NCI-H82 treated with DMSO at 0.1 percent for 48 hours (cell line): ENCODE measurements at regions not wholly inside any gene's neighbourhood (a gene's known extent, or its start where the extent isn't known, plus 50 kb on each side); places are given as distances from the start of the nearest gene placed in this dataset.

Experiments used
- DNase-seq: peaks from one replicate; lab custom pipeline; 2025; ENCODE audit not compliant: unreplicated experiment; lab: John Stamatoyannopoulos, UW

DNA sequence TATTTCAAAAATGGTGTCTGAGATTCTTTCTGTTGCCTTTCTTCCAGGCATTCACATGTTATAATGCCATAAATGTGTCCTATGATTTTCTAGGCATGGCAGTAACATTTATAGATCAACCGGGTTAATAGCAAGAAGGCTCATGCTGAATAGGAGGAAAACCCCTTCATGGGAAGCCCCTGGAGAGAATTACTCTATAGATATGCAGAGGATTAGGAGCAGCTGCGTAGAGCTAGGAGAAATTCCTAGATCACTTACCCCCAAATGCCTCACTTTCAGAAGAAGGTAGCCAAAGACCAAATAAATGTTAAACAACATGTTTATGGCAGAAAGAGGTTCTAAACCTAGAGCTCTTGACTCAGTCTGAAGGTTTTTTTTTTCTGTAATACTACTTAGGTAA lies 153.4 kb upstream of the CTNNA2 start:
- no peak for DNase-seq

DNA sequence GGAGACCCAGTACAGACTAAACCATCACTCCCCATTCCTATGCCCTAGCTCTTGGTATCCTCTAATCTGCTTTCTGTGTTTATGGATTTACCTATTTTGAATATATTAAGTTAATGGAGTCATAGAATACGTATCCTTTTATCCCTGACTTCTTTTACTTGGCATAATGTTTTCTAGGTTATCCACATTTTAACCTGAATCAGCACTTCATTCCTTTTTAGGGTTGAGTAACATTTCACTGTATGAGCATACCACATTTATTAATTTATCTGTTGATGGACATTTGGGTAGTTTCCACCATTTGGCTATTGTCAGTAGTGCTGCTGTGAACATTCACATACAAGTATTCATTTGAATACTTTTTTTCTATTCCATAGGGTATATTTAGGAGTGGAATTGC lies 157.3 kb upstream of the CTNNA2 start:
- DNase-seq: no peak

DNA sequence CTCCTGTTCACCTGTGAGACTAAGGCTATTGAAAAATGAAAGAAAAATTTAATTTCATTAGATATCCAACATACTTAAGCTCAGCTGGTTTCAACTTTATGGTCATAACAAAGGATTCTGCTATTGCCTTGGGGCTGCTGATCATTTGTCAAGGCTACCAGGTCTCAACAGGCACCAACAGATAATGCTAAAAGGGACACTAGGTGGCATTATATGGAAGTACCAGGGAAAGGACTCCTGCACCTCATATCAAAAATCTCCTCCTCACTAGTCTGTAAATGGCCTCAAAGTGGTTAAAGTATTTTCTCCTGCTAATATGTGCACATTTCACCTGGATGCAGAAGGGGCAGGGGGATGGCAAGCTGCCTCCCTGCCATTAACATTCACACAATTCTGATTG lies 167.9 kb upstream of the REG3A start:
- DNase-seq: no peak

DNA sequence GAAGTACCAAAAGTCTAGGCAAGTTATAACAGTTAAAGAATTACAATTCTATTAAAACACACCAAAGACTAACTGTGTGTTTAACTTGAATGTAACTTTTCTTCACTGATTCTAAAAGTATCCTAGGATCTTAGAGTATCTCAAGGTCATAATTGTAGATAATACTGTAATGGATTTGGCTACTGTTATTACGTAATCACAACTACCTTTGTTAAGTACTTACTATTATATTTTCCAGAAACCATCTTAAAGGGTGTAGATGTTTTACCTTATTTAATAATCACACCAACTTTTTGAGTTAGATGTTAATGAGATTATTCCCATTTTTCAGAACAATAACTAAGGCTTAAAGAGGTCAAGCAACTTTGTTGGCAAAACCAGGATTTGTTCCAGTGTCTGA lies 161.3 kb upstream of the REG3A start:
- DNase-seq: no peak

DNA sequence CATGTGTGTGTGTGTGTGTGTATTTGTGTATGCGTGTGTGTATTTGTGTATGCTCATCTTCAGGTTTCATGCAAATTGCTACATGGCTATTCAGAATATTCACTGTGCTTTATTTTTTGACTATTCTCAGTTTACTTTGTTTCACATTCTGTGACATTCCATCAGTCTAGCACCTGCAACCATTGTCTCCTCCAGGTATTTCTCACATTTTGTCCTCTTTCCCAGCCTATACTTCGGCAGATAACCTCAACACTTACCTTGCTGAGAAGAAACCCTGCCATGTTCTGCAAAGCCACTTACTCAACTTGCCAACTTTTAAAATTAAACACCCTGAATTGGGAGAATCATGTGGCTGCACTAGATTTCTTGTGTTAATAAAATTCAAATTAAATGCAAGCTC lies 135.4 kb upstream of the REG3A start:
- DNase-seq: no peak

DNA sequence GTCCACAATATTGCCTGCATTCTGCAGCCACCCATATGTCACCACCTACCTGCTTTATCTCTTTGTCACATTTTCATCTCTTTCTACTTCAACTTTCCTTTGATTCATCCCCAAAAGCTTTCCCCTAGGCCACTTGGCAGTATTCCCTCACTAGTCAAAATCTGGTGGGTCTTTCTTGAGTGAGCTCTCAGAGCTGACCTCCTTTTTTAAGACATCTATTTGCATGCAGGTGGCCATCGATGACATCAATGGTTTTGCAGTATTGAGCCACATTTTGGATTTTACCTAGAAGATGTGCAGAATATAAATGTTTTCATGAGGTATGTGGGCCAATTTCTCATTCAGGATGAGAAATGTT lies 133.4 kb upstream of the REG3A start:
- DNase-seq: no peak

DNA sequence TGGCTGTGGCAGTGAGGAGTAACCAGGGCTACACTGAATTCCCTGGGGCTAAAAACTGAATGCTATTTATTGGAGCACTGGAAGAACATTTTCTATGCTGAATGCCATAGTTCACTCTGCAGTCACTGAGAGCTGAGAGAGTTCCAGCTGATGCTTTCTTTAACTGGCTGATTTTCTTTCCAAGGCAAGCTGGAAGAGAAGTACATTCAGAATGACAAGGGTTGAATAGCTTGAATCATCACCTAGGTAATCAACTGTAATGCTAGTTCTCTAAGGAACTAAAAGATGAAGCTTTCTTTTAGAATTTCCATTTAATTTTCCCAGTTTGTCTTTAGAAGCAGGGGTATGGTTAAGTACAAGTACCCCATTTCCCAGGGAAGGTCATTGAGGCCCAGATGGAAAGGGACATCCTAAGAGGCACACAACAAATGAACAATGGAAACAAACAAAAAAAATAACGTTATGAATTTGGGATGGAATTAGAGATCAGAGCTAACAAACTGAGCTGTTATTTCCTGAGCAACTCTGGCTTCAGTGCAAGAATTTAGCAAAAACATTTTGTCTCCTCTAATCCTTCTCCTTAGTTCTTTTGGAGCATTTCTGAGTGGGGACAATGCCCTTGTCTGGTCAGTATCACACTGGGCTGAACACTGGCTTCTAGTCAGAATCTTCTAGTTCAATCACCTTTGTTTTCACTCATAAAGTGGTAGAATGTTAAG lies 132.8 kb upstream of the REG3A start:
- no peak for DNase-seq

DNA sequence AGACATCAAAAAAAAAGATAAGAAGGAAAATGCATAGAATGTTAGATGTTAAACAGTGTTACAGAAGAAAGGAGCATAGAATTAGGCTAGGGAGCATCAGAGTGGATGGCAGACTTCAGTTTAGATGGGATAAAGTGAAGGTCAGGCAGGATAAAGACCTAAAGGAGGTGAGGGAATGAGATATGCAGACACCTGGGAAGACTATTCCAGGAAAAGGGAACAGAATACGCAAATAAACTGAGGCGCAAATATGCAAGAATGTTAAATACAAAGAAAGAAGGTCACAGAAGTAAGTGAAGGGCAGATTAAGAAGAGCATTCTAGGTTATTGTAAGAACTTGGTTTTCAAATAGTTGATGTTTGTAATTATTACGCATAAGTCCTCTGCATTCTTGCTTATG lies 116.3 kb upstream of the REG3A start:
- DNase-seq: no peak

DNA sequence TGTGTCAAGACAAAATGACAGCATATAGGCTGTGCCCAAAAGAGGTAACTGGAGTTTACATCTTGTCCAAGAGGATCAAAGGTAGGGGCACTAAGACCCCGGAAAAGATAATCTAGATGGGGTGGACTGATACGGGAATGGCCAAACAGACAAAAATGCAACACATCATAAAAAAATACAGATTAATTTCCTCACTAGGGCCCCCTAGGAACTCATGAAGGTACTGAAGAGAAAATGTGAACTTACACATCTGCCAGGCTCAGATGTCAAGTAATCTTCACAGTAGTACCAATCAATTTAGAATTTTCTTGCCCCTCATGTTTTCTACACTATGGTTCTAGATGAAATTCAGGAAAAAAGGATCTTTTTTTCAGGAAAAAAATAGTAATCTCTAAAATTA lies 115.6 kb upstream of the REG3A start:
- DNase-seq: no peak

DNA sequence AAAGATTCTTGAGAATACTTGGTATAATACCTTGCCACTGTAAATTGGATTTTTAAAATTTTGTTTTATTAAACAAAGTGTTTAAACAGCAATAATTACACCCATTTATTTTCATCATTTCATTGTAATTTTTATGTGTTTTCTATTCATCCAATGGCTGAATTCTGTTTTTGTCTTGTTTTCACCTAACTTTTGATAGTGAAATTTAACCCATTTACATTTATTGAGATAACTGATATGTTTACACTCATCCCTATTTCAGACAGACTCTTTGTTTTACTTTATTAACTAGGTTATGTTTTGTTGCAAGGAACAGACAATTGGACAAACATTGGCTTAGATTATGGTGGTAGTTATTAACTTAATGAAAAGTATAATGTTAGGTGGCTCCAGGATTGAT lies 113.1 kb upstream of the REG3A start:
- DNase-seq: no peak

DNA sequence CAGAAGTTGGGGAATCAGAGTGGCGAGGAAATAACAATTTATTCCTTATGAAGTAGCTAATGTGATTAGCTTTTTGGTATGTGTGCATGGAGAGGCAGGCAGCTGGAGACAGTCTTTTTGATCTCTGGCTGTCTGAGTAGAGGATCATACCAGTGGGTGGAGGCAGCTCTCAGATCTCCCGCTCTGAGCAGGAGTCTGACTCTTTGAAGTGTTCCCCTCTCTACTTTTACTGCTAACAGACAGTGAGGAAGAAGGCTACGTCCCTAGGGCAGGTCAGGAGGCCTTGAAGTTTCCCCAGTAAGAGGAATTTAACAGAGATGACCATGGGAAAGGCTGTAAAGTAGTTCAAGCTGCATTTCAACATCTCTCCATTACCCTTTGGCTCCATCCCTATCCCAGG lies 111.9 kb upstream of the REG3A start:
- no peak for DNase-seq

DNA sequence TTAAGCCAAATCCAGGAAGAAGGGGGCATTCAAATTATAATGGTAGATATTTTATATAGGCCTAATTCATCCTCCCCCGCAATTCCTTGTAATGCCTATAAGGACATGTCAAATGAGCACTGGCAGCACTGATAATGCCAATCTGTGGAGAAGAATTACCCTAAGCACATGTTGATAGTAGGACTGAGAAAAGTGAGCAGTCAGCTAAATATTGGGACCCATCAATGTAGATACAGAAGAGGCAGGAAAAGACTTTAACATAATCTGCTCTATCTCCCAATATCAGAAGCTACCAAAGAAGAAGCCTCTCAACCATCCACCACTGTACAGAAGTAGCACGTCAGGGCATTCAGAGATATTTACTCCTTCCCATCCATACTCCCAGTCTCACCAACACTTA lies 101.3 kb upstream of the REG3A start:
- DNase-seq: no peak

DNA sequence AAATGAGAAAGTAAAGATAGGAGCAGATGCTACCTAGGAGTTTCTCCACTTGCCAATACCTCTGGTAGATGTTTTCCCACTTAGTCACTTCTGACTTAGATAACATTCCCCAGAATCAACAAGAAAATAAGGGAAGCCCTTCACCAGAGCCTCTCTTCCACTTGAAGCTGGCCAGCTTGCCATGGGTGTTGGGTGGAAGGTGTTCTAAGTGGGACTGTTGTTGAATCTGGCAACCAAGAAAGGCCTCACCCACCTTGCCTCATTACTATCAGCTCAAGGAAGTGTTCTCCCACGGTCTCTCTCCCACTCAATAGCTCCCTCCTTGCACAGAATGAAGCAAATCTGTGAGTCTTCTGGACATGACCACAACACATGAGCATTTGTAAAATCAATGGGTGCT lies 100.4 kb upstream of the REG3A start:
- DNase-seq: no peak

DNA sequence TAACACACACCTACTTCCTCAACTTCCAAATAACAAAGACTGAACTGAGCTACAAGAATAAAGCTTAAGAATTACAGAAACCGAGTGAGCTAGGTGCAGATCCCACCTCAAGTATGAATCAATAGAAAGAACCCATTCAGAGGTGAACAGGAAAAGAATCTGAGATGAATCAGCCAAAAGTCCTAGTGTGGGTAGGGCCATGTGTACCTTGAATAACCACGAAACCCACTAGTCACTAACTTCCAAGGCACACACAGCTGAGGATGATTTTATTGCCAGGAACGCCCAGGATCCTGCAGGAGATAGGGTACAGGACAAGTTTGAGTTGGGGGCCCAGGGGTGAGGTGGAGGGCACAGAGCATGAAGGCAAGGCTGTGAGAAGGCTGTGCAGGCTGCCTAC lies 99.7 kb upstream of the REG3A start:
- DNase-seq: no peak

DNA sequence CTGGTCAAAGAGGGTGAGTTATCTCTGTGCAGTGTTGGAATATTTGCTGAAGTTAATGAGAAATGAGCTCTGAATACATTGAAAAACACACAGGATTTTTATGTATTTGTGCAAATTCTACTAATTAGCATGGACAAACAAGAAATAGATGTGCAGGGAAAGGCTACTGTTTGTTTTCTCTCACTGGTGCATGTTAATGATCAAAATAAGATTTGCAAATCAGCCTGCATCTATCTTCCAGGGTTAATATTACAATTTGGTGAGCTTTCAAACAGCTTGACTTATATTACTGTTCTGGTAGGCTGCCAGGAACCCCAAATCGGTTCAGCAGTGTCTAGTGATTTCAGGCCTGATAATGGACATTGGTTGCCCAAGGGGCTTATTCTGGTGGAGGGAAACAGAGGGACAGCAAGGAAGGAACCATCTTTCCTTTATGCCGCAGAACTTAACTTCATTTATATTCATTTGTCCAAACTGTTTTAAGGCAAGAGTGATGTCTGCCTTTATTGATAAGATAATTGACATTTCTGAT lies 93.8 kb upstream of the REG3A start:
- no peak for DNase-seq

DNA sequence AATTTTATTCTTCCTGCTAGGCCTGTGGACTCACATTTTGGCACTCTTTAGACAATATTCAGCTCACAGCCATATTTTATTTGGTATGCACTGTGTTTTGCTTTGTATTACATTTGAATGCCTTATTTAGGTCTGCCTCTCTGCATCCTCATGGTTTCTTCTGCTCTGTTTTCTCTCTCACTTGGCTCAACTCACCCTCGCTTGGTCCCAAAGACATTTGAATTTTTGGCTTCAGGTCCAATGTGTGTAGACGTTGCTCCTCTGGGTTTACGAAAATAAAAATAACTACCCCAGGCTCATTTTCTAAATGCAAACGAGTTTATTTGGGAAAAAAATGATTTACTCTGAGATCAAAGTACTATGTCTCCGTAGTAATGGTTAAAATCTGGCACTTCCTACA lies 91.1 kb upstream of the REG3A start:
- DNase-seq: no peak

DNA sequence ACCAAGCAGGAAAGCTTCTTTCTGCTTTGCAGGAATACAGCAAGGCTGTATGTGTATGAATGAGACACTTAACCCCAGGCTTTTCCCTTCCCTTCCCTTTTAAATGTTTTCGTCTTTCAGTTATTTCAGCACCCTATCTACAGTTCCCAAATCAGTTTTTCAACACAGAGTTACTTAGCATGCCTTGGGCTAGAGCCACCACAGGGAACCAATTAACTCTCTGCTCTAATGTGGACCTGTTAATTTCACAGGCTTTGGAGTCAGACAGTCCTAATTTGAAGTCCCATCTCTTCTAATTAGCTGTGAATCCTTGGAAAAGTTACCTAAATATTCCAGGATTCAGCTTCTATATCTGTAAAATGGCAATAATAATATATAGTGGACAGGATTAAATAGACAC lies 89.2 kb upstream of the REG3A start:
- no peak for DNase-seq

DNA sequence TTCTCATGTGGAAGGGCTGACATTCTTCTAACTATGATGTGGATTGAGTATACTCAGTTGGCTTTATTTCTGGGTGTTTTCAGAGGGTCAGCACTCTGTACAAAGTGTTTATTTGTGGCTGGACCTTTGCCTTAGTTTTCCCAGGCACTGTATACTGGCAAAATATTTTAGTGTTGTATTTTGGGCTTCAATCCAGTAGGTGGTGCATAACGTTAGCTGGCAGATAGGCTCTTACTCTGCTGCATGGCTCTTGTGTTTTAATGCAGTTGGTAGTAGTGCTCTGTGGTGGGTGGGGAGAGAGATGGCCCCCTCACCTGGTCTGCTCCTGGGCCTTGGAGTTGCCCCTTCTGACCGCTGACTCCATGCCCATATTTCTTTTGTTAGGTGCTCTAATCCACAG lies 75.6 kb upstream of the REG3A start:
- no peak for DNase-seq

DNA sequence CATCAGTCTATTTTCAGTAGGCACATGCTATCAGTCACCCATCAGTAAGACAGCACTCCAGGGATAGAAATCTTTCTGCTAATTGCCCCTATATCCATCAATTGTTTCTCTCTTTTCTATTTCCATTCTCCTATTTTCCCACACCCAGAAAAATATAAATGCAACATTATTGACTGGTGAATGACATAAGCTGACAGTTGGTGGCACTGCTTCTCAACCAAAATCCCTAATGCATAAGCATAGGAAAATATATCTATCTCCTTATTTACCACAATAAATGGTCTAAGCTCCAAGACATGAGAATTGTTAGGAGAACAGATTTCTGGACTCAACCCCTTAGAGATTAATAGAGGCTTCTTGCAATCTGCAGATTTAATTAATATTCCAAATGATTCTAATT lies 64.0 kb upstream of the REG3A start:
- DNase-seq: no peak

DNA sequence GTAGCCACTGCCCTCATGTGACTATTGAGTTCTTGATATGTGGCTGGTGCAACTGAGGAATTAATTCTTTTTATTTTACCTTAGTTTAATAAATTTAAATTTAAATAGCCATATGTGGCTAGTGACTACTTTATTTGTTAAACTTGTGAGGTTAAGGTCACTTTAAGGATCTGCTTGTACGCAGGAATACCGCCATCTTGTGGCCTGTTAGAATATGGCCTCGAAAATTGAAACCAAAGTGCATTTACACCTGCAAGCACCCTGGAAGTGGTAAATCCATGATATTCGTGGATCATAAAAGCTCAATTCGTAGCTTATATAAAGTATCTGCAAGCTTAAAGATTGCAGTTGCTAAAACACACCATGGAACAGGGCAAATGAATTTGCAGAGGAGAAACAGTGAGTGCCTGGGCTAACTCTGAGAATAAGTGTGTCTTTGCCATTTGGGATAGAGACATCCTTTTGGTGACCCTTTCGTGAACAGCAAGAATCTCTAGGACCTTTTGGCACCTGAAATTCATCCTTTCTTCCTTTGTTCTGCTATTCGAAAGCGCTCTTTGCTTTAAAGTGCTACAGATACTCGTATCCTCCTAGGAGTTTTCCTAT lies 59.9 kb upstream of the REG3A start:
- DNase-seq: peak; percentile 40

DNA sequence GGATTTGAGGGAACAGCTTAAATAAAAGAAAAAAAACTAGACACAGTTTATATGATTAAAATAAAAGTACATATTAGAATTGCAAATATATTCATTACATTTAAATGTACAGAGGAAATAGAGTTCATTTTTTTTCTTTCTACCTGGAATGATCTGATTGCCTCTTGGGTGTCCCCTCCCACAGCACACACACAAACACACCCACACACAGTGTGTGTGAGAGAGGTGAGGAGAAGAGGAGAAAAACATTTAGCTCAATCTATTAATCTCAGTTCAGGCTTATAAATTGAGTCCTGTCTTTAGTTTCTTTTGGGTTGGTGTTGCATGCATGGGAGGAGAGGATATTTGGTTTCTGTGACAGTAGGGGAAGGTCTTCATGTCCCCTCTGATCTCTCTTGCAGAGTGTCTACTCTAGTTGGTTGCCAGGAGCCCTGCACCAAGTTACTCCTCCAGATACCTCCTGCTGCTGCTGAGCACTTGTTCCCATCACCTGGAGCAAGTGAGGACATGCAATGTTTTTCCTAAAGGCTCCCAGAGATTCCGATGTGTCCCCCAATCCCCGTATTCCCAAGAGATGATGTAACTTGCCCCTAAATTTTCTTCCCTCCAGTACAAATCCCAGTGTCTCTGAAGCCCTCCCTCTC lies 50.8 kb upstream of the REG3A start:
- DNase-seq: no peak
